ENCODE measurements at regions not wholly inside any gene's neighbourhood (a gene's known extent, or its start where the extent isn't known, plus 50 kb on each side); places are given as distances from the start of the nearest gene placed in this dataset.

DNA sequence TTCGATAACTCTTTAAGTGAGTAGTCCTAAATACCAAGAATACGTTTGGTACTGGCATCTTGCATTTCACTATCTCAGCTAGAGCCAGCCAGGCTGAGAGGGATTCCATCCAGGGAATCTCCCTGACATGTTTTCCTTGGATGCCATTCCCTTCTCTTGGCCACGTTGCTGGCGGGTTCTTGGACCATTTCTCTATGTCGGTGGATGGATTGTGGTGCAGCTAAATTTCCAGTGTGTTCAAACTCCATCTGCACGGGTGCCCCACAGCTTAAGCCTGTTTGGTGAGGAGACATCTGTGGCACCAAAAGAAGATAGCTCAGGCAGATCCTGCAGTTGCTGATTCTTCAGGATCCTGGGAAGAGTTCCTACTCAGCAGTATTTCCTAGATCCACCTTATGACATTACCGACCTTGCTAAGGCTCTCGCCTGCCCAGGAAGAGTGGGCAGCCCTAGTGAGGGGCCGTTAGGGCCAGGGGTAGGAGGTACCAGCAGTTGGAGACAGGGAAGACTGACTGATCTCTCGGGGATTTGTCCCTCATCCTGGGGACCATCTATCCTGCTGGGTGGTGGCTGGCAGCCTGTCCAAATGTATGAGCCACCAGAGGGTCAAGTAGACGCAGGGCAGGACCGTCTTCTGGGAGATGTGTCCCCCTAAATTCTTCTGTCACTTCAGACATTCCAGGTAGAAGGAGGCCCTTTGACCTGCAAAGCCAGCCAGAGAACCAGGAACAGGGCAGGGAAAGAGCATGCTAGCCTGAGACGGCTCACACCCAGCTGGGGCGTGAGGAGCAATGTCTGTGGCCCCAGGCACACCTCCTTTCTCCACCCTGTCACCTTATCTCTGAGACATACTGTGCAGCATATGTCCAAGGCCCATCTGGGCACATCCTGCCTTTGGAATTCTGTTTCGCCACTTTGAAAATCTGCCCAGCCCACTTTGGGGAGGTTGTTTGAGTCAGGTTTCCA, 72.6 kb upstream of the CAPRIN2 start:
- DNase-seq, result peak; percentile 69

DNA sequence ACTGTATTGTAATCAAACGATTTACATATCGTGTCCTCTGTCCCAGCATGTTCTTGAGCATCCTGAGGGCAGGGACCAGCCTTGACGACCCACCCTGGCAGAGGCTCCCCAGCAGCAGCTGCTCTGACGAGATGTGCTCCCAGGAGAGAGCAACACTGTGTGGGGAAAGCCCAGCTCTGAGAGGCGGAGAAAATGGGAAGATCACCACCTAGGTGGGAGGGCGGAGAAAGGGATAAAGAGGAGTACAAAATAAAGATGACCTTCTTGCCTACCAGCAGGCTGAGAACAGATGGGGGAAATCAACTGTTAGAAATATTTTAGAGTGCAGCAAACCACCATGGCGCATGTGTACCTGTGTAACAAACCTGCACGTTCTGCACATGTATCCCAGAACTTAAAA, 71.5 kb upstream of the CAPRIN2 start:
- peak; percentile 82 for DNase-seq

DNA sequence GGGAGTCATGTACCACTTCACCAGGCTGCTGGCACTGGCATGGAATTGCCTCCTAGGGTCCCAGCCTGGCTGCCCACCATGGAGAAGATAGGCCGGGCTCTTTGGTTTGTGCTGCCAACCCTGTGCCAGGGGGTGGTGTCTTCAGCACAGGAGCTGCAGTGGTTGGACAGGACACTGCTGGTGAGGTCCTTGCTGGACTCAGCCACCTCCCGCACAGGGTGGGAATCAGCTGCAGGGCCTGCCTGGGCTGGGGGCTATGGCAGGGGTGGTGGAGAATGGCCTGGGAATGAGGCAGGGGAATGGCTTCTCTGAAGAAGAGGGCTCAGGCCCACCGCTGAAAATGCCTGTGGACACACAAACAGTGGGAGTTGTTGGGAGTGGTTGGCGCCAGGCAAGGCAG, 70.6 kb upstream of the CAPRIN2 start:
- DNase-seq, result no peak

DNA sequence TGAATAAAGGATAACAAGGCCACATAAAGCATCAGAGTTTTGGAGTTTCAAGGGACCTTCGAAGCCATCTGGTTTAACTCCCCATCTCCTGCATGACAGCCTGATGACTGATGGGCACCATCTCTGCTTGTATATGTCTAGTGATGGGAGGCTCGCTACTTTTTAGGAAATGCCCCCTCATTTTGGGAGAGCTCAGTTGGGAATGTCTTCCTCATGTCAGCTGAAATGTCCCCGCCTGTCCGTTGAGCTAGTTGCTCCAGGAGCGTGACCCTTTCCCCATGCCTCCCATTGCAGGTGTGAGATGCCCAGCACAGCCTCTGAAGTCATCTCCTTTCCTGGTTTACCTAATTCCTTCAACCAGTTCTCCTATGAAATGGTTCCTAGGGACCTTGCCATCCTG, 69.6 kb upstream of the CAPRIN2 start:
- no peak for DNase-seq

DNA sequence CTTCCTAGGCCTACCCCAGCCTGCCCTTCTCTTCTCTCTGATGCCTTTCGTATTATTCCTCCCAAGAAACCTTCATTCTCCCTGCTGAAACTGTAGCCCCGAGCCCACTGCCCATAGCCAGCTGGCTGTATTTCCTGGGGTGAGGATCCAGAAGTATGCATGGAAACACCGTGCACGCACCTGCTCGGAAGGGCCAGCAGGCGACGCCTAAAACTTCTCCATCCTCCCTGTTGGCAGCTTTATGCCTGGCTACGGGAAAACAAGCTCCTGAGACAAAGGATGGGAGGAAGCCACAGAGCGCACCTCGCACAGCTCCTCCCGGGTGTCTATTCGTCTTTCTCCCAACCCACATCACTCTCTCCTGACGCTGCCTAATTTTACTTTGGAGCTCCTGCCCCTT, 69.0 kb upstream of the CAPRIN2 start:
- no peak for DNase-seq

DNA sequence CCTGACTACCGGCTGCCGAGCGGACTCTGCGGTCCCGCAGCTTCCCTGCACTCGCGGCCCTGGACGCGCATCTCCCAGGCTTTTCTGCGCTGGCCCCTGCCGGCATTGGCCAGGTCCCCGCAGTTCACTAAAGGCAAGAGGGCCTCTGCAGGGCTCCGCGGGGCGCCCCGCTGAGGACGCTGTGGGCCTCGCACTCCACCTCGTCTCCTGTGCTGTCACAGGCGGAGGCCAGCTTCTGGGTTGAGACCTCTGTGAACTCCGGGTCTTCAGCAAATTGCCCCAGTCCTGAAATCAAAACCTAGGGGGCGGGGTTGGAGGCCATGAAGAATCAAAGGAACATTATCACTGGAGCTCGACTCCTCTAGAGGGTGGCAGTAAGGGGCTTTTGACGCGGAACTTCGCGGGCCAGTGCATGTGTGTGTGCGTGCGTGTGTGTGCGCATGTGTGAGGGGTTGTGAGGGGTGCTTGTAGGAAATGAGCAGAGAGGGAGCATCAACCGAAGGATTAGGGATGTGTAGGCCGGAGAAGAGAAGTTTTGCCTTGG, 68.5 kb upstream of the CAPRIN2 start:
- DNase-seq, result no peak

DNA sequence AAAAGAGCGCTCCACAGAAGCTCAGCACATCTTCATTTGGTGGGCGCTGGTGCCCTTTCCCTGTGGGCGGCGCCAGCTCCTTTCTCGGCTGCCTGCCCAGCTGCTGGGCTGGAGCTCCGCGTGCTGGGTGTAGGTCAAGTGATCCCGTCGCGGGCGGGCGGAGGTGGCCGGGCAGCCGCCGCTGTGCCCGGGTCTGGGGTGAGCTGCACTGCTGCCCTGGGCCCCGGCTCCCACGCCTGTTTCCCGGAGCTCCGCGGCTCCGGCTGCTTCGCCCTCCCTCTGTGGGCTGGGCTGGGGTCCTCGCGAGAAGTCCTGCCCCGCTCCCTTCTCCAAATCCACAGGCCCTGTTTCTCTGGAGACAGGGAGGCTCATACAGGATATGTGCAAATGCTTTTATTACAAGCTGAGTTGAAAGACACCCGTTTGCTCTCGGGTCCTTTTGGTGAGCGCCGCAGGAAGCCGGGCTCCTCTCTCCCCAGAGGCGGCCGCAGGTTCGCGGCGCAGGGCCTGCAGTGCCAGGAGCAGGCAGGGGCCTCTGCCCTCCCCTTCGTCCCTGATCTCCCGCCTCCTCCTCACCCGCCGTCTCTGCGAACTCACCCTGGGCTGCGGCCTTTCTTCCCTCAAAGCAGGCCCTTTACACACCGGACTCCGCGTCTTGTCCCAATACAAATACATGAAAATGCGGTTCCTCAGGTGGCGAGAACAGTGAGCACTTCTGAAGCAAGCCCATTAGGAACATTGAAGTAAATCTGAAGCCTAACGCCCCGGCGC, 67.8 kb upstream of the CAPRIN2 start:
- peak; percentile 92 for DNase-seq

DNA sequence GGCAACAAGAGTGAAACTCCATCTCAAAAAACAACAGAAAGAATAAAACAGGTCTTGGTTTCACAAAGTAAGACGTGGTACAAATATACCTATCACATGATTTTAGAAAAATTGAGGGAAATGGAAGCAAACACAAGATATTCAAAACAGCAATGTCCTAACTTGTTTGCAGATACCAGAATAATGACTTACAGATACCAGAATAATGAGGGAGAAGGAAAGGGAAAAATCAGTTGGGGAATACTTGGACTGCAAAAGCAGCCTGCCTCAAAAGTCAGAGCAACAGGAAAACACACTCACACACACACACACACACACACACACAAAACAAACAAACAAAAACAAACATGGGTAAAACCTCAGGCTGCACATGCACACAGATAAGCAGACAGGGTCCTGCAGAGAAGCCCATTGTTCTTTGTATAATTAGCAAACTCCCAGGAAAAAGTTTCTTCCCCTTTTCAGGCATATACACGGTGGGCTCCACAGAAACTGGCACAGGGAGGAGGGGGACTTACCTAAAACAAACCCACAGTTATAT, 65.7 kb upstream of the CAPRIN2 start:
- peak; percentile 63 for DNase-seq

DNA sequence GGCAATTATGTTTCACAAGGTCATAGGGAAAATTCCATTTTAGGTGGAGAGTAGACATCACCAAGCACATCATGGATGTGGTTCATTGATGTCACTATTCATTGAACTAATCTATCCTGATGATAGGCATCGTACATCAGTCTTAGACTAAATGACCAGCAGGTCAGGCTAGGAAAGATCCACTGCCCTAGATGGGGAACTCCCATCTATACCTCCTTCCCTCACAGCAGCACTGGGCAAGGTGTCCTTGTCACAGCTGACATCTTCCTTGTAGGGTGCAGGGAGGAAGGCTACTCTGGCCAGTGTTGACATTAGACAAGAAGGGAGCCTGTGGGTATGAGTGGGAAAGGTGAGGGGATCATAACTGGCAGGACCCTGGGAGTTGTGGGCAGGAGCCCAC, 63.8 kb upstream of the CAPRIN2 start:
- no peak for DNase-seq

DNA sequence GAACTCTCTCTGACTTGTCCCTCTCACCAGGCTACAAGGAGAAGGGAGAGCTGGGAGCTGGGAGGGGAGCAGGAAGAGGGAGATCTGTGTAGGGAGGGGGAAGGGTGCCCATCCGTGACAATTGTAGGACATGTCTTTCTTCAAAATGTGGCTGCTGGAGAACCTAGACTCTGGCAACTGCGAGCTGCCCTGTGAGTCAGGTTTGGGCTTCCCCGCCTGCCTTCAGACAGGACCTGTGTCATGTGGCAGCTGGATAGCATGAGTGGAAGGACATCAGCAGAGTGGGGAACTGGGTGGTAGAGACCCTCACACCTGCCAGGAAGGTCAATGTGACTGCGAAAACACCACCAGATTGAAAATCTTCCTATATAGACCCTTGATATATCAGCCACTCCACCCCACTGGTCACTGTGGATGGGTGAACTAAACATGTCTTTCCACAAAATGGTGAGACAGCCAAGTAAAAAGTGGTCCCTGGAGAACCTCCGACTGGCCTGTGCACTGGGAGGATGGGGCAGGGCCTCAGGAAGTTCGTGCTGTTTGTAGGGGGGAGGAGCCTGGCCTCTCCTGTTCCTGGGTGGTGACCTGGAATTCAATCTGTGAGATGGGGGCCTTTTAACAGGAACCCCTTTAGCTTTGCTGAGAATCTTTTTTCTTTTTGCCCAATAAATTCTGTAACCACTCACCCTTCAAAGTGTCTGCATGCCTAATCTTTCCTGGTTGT, 62.2 kb upstream of the CAPRIN2 start:
- DNase-seq, result no peak

DNA sequence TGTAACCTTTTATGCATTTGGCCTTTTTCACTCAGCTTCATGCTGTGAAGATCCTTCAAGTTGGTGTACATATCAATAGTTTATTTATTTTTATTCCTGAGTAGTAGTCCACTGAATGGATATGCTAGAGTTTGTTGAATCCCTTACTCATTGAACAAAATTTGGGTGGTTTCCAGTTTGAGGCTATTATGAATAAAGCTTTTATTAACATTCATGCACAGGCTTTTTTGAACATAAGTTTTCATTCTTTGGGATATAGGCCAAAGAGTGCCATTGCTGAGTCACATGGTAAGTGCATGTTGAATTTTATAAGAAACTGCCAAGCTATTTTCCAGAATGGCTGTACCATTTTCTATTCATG, 59.5 kb upstream of the CAPRIN2 start:
- DNase-seq, result no peak

DNA sequence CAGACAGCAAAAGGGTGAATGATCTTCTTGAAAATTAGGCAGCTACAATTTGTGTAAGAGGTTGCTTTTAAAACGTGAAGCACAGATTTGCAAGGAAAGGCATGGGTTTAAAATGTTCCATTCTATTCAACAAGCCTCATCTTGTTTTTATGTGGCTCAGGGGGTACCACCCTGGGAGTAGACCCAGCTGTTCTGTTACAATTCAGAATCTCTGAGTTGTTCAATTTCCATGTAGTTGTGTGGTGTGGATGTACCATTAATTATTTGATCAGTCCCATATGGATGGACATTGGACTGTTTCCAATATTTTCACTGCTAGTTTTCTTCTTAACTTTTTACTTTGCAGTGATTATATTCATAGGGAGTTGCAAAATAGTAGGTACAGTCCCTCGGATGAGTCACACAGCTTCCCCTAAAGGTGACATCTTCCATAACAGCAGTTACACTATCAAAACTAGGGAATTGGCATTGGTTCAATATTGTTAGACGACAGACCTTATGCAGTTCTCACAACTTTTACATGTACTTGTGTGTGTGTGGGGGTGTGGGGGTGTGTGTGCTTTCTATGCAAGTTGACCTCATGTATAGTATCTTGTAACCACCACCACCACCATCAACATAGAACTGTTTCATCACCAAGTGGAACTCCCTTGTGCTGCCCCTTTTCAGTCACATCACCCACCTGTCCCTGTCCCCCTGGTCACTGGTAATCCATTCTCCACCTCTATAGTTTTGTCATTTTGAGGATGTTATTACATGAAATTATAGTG, 59.0 kb upstream of the CAPRIN2 start:
- DNase-seq, result peak; percentile 96

DNA sequence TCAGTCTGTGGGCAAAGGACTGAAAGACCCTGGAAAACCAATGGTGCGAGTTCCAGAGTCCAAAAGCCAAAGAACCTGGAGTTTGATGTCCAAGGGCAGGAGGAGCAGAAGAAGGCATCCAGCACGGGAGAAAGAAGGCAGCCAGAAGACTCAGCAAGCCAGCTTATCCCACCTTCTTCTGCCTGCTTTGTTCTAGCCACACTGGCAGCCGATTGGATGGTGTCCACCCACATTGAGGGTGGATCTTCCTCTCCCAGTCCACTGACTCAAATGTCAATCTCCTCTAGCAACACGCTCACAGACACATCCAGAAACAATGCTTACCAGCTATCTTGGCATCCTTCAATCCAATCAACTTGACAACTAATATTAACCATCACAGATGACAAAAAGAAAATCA, 57.2 kb upstream of the CAPRIN2 start:
- DNase-seq, result peak; percentile 61

DNA sequence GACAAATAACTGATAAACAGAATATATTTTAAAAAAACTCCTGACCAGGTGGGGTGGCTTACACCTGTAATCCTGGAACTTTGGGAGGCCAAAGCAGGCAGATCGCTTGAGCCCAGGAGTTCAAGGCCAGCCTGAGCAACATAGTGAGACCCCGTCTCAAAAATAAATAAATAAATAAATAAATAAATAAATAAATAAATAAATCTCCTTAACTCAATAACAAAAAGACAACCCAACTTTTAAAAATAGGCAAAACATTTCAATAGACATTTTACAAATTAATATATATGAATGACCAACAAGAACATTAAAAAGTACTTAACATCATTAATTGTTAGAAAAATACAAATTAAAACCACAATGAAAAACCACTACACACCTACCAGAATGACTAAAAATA, 56.2 kb upstream of the CAPRIN2 start:
- no peak for DNase-seq

DNA sequence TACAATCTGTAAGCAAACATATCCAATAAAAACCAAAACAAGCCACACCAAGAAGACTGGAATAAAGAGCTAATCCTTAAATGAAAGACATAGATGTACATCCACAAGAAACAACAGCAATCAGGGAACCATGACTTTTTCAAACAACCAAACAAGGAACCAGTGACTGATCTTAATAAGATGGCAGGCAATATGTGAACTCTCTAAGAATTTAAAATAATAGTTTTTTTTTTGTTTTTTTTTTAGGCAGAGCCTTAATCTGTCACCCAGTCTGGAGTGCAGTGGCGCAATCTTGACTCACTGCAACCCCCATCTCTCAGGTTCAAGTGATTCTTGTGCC, 52.9 kb upstream of the CAPRIN2 start:
- no peak for DNase-seq

DNA sequence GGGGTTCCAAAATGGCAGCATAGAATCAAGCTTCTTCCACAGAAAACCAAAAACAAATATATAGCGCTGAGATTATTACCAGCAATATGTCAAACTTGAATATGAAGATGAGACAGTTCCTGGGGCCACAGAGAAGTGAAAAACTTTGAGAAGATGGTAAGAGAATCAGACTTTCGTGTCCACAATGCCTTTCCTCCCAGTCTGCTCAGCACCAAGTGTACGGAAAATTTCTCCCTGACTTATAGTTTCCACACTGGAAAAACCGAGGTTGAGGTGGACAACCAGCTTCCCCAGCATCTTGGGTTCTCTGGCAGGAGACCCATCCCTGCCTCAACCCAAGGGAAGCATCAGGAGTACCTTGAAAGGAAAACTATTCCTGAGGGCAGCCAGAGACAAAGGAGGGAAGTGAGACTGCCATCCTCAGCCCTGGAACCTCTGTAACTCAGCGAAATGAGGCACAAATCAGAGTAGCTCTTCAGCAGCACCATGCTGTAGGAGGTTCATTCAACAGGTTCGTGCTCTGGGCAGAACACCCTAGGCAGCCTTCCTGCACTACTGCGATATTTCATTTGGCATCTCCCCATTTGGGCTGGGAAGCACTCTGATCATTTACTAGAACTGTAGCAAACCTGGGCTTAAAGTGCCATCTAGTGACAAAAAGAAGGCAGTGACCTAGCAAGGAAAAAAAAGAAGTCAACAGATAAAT, 52.4 kb upstream of the CAPRIN2 start:
- DNase-seq, result peak; percentile 100

DNA sequence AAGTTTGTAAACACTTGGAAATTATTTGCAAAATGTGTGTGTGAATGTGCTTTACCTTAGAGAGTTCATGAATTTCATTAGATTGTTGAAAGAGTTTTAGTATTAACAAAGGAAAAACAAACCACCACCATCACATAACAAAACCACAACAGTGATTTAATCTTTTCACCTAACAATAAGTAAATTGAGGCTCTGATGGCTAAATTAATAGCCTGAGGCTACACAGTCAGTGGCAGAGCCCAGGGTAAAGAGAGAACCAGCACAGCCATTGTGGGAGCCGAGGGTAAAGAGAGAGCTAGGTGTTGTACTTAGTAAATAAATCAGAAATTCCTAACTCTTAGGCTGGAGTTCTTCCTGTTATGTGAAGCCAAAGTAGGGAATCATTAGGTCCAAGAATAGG, 51.2 kb upstream of the CAPRIN2 start:
- DNase-seq, result peak; percentile 99

All from NCI-H69 (cell line).